K562 (cell line): ENCODE measurements at regions not wholly inside any gene's neighbourhood (a gene's known extent, or its start where the extent isn't known, plus 50 kb on each side); places are given as distances from the start of the nearest gene placed in this dataset.

Experiments
- ATAC-seq: fragments of 200-7000 bp; cut with Tn5 transposase; 3 replicates; pipeline ENCODE4 v1.9.1; 2020; ENCODE audit warnings: moderate library complexity
- BruUV-seq: library from RNA; stranded (reverse); fragments of 400-500 nt; replicated peaks from 2 replicates; lab custom pipeline; 2021; lab: Mats Ljungman, UMichigan
- CTCF ChIA-PET: fragments of 300-600 bp; formaldehyde crosslinking; extraction: SDS; loops from one replicate; lab custom pipeline; 2021; ENCODE audit warnings: low intra/inter-chr PET ratio; lab: Yijun Ruan, JAX
- POLR2A ChIA-PET: fragments of 300-600, 350-650 bp; sonication (Branson Sonifier 250); formaldehyde crosslinking; extraction: SDS; loops from one replicate; lab custom pipeline; 2021; ENCODE audit warnings: antibody characterized with exemption, inconsistent platforms; lab: Yijun Ruan, JAX
- DNase-seq, 4 experiments: peaks; one replicate each; pipeline versions ENCODE4 v3.0.0 to v3.0.0-alpha.2; 2011 to 2018; ENCODE audit warnings: low spot score in 3 of 4, mixed read lengths in 3 of 4; ENCODE audit errors: extremely low read depth in 1 of 4
- FAIRE-seq: peaks from 2 replicates; lab custom pipeline; 2011; peaks lifted over from hg19 to GRCh38; lab: Jason Lieb, UNC
- H2AFZ ChIP-seq: 2 replicates; pipeline ENCODE4 v1.6.0; 2011; ENCODE audit warnings: low read depth, low read length, control low read depth, inconsistent platforms
- H3K27ac ChIP-seq: fragments of 200-600 bp; 3 replicates; pipeline ENCODE4 v1.8.0; 2011; ENCODE audit warnings: low read depth, mild to moderate bottlenecking, control low read depth, inconsistent platforms, low read length, moderate library complexity, mixed read lengths; ENCODE audit errors: extremely low read depth
- H3K27me3 ChIP-seq, 2 experiments: fragments of 300-600 bp in 1 of 2; 2 replicates in 1 of 2; 3 replicates in 1 of 2; pipeline versions ENCODE4 v1.6.0 to v1.8.0; 2011; ENCODE audit warnings: inconsistent platforms in 2 of 2, low read length in 2 of 2, mild to moderate bottlenecking in 1 of 2, mixed read lengths in 1 of 2, moderate library complexity in 1 of 2; ENCODE audit not compliant: control insufficient read depth in 2 of 2, insufficient read depth in 2 of 2
- H3K36me3 ChIP-seq: fragments of 300-600 bp; 3 replicates; pipeline ENCODE4 v1.8.0; 2011; ENCODE audit warnings: mild to moderate bottlenecking, low read length, inconsistent platforms; ENCODE audit not compliant: control insufficient read depth, insufficient read depth
- H3K4me1 ChIP-seq, 2 experiments: fragments of 200-600 bp in 1 of 2; replicated peaks in 1 of 2; 2 replicates in 1 of 2; 3 replicates in 1 of 2; pipeline versions ENCODE4 v1.5.1 to v1.8.0; 2011; ENCODE audit warnings: inconsistent platforms in 2 of 2, low read length in 2 of 2, mild to moderate bottlenecking in 1 of 2, mixed read lengths in 1 of 2, moderate library complexity in 1 of 2; ENCODE audit not compliant: control insufficient read depth in 2 of 2, insufficient read depth in 2 of 2
- H3K4me2 ChIP-seq: 2 replicates; pipeline ENCODE4 v1.6.1; 2011; ENCODE audit warnings: low read length, control low read depth, inconsistent platforms, mixed read lengths; ENCODE audit not compliant: insufficient read depth
- H3K4me3 ChIP-seq: fragments of 200-600 bp; sonication (generic), shearing (Covaris generic); 2 replicates; pipeline ENCODE4 v1.5.1; 2016; ENCODE audit warnings: control low read depth, inconsistent platforms
- H3K79me2 ChIP-seq: fragments of 200-600 bp; 3 replicates; pipeline ENCODE4 v1.8.0; 2011; ENCODE audit warnings: low read length, inconsistent platforms; ENCODE audit not compliant: control insufficient read depth, insufficient read depth
- H3K9ac ChIP-seq, 2 experiments: 2 replicates each; pipeline versions ENCODE4 v1.6.0 to v1.6.1; 2011; ENCODE audit warnings: low read depth in 2 of 2, low read length in 2 of 2, control low read depth in 1 of 2, inconsistent platforms in 1 of 2, mild to moderate bottlenecking in 1 of 2, mixed read lengths in 1 of 2; ENCODE audit not compliant: insufficient read depth in 1 of 2
- H3K9me1 ChIP-seq: one replicate; pipeline ENCODE4 v1.6.0; 2011; ENCODE audit warnings: inconsistent platforms, mild to moderate bottlenecking, low read length, moderate library complexity; ENCODE audit not compliant: control insufficient read depth, insufficient read depth
- H3K9me3 ChIP-seq: replicated peaks from 2 replicates; pipeline ENCODE4 v1.5.1; 2011; ENCODE audit warnings: low read depth, low read length, inconsistent platforms; ENCODE audit not compliant: control insufficient read depth, insufficient read depth
- H4K20me1 ChIP-seq: replicated peaks from 2 replicates; pipeline ENCODE4 v1.6.1; 2011; ENCODE audit warnings: low read length, inconsistent platforms, mixed read lengths; ENCODE audit not compliant: control insufficient read depth, insufficient read depth
- ASH1L ChIP-seq: fragments of 450-650 bp; IDR thresholded peaks from 2 replicates; pipeline ENCODE4 v1.6.1; 2018; ENCODE audit warnings: borderline replicate concordance, mild to moderate bottlenecking, low read depth; ENCODE audit not compliant: partially characterized antibody
- ATF4 ChIP-seq: fragments of 450-650 bp; formaldehyde crosslinking; IDR thresholded peaks from 2 replicates; pipeline ENCODE4 v1.4.0; 2022; ENCODE audit warnings: mild to moderate bottlenecking, moderate library complexity
- BRD9 ChIP-seq: fragments of 450-650 bp; IDR thresholded peaks from 2 replicates; pipeline ENCODE4 v1.6.1; 2018; ENCODE audit warnings: low read depth; ENCODE audit not compliant: partially characterized antibody
- CC2D1A ChIP-seq: fragments of 450-650 bp; IDR thresholded peaks from 2 replicates; pipeline ENCODE4 v1.6.1; 2017; ENCODE audit warnings: mild to moderate bottlenecking
- CEBPB ChIP-seq: fragments of 450-650 bp; IDR thresholded peaks from 2 replicates; pipeline ENCODE4 v1.6.1; 2016; ENCODE audit warnings: missing genetic modification characterization, missing compliant biosample characterization
- COPS2 ChIP-seq: fragments of 450-650 bp; conservative IDR thresholded peaks from 2 replicates; pipeline ENCODE4 v1.6.1; 2016; ENCODE audit warnings: mild to moderate bottlenecking, moderate library complexity
- HNRNPUL1 ChIP-seq: fragments of 200-400 bp; formaldehyde crosslinking; IDR thresholded peaks from 2 replicates; pipeline ENCODE4 v1.6.1; 2017; ENCODE audit warnings: low read length
- L3MBTL2 ChIP-seq: fragments of 450-650 bp; IDR thresholded peaks from 2 replicates; pipeline ENCODE4 v1.6.1; 2016; ENCODE audit warnings: mild to moderate bottlenecking, moderate library complexity
- MEF2A ChIP-seq: IDR thresholded peaks from 2 replicates; pipeline ENCODE4 v1.6.1; 2011; ENCODE audit warnings: low read depth, mild to moderate bottlenecking, low read length, moderate library complexity; ENCODE audit not compliant: control insufficient read depth
- MLX ChIP-seq, 2 experiments: fragments of 450-650 bp in 1 of 2; sonication (generic) in 1 of 2; formaldehyde crosslinking; conservative IDR thresholded peaks; 2 replicates each; pipeline versions ENCODE4 v1.4.0 to v1.8.1; 2020 to 2022; ENCODE audit warnings: mild to moderate bottlenecking in 1 of 2, missing genetic modification reagents in 1 of 2
- NR2C2 ChIP-seq, 2 experiments: fragments of 200-800 bp in 1 of 2; sonication (Bioruptor generic) in 1 of 2; sonication (generic) in 1 of 2; formaldehyde crosslinking in 1 of 2; IDR thresholded peaks; 2 replicates each; pipeline versions ENCODE4 v1.6.1 to v1.8.0; 2016 to 2022; ENCODE audit warnings: mild to moderate bottlenecking in 1 of 2, missing compliant biosample characterization in 1 of 2, missing genetic modification characterization in 1 of 2, missing genetic modification reagents in 1 of 2
- PYGO2 ChIP-seq: fragments of 450-650 bp; IDR thresholded peaks from 2 replicates; pipeline ENCODE4 v1.6.1; 2016; ENCODE audit warnings: mild to moderate bottlenecking, missing genetic modification characterization, moderate library complexity, missing compliant biosample characterization
- RFX1 ChIP-seq: fragments of 450-650 bp; IDR thresholded peaks from 2 replicates; pipeline ENCODE4 v1.6.1; 2016; ENCODE audit warnings: mild to moderate bottlenecking, moderate library complexity
- TARDBP ChIP-seq: fragments of 450-650 bp; IDR thresholded peaks from 2 replicates; pipeline ENCODE4 v1.6.1; 2016
- TCF7L2 ChIP-seq: fragments of 150-350 bp; IDR thresholded peaks from 2 replicates; pipeline ENCODE4 v1.6.1; 2016; ENCODE audit warnings: low read depth, mild to moderate bottlenecking, low read length, moderate library complexity
- ZNF174 ChIP-seq: fragments of 250-450 bp; sonication (Bioruptor Pico); IDR thresholded peaks from 2 replicates; pipeline ENCODE4 v1.4.0; 2020; ENCODE audit warnings: mild to moderate bottlenecking
- ZNF217 ChIP-seq: sonication (generic); formaldehyde crosslinking; IDR thresholded peaks from 2 replicates; pipeline ENCODE4 v1.8.0; 2022; ENCODE audit warnings: mild to moderate bottlenecking, missing genetic modification reagents
- ZNF445 ChIP-seq: fragments of 250-450 bp; sonication (Bioruptor Pico); IDR thresholded peaks from 2 replicates; pipeline ENCODE4 v1.4.0; 2020; ENCODE audit warnings: low read depth, mild to moderate bottlenecking, moderate library complexity
- ZNF507 ChIP-seq: conservative IDR thresholded peaks from 2 replicates; pipeline ENCODE4 v1.6.1; 2017; ENCODE audit warnings: missing genetic modification characterization, missing compliant biosample characterization
- ZNF764 ChIP-seq: fragments of 250-450 bp; sonication (Bioruptor Pico); IDR thresholded peaks from 2 replicates; pipeline ENCODE4 v1.4.0; 2020; ENCODE audit warnings: low read depth, mild to moderate bottlenecking, moderate library complexity
- in situ Hi-C: fragments of 300-500 bp; cut with MboI; formaldehyde crosslinking; loops from 4 replicates; pipeline ENCODE4 v1.15.0; 2018; ENCODE audit warnings: inconsistent platforms, mixed read lengths
- intact Hi-C: fragments of 100-400 bp; cut with micrococcal nuclease; formaldehyde crosslinking; loops from 2 replicates; pipeline ENCODE4 v1.14.2; 2022

- in situ Hi-C loops (no loop called here), intact Hi-C loops (no loop called here)
- Histone ChIP-seq H3K4me2 (no peak overlapping the region), H3K79me2 (no peaks in the 10 kb centered on the region), H3K9me1 (no peaks in the 10 kb centered on the region), H4K20me1 (no peaks in the 10 kb centered on the region), H3K9ac (no peak overlapping the region), H3K9me3 (no peaks in the 10 kb centered on the region), H3K36me3 (no peaks in the 10 kb centered on the region), H3K4me1 (no peaks in the 10 kb centered on the region), H3K27me3 (no peaks in the 10 kb centered on the region), H2AFZ (no peak overlapping the region), H3K4me3 (no peak overlapping the region), H3K27ac (no peak overlapping the region)
- no peak for FAIRE-seq
- CTCF ChIA-PET, result no interaction called here
- POLR2A ChIA-PET, result no interaction called here
- BruUV-seq, result no TSS peak
- no peak for ATAC-seq
- DNase-seq, result no peak
- TF ChIP-seq TCF7L2 (no peak), COPS2 (no peak), L3MBTL2 (no peak), MLX (CRISPR knock-in tag; conservative IDR thresholded peaks at IDR 0.05) (no peak), ZNF764 (no peak), TARDBP (no peak), ATF4 (CRISPR knock-in tag) (no peak), BRD9 (no peak), ASH1L (no peak), PYGO2 (tag) (no peak), RFX1 (no peak), ZNF174 (CRISPR knock-in tag) (no peak), HNRNPUL1 (no peak), NR2C2 (CRISPR knock-in tag; IDR thresholded peaks at IDR 0.05) (no peak), NR2C2 (tag; IDR thresholded peaks at IDR 0.05) (no peak), MEF2A (no peak), ZNF507 (tag) (no peak), ZNF445 (no peak), CEBPB (tag) (no peak), CC2D1A (no peak), ZNF217 (CRISPR knock-in tag) (no peak)
Observed at GRCh38 chr5:152472083-152472482, 67.0 kb upstream of the NMUR2 start.
